GM12878 (cell line): ENCODE measurements at regions not wholly inside any gene's neighbourhood (a gene's known extent, or its start where the extent isn't known, plus 50 kb on each side); places are given as distances from the start of the nearest gene placed in this dataset.

ENCODE experiments used
- ATAC-seq: fragments of 200-7000 bp; cut with Tn5 transposase; 3 replicates; pipeline ENCODE4 v1.9.1; 2020; ENCODE audit warnings: mild to moderate bottlenecking, moderate library complexity
- BruUV-seq: library from RNA; stranded (reverse); fragments of 400-500 nt; replicated peaks from 2 replicates; lab custom pipeline; 2021; lab: Mats Ljungman, UMichigan
- CTCF ChIA-PET: fragments of 300-600 bp; sonication (Branson Sonifier 250); formaldehyde crosslinking; extraction: SDS; loops from one replicate; lab custom pipeline; 2021; ENCODE audit warnings: inconsistent platforms; lab: Yijun Ruan, JAX
- POLR2A ChIA-PET: fragments of 350-600 bp; formaldehyde crosslinking; extraction: SDS; loops from one replicate; lab custom pipeline; 2021; ENCODE audit warnings: inconsistent platforms; lab: Charles Lee
- RAD21 ChIA-PET: fragments of 300-600 bp; sonication (Branson Sonifier 250); formaldehyde crosslinking; loops from one replicate; lab custom pipeline; 2023; ENCODE audit warnings: antibody characterized with exemption; ENCODE audit not compliant: unreplicated experiment; lab: Charles Lee
- SMC1A ChIA-PET: fragments of 300-600 bp; sonication (Branson Sonifier 250); formaldehyde crosslinking; loops from one replicate; lab custom pipeline; 2023; ENCODE audit not compliant: unreplicated experiment, uncharacterized antibody; lab: Charles Lee
- DNase-seq: peaks from one replicate; pipeline ENCODE4 v3.0.0-alpha.2; 2011; ENCODE audit warnings: low read depth, low spot score
- FAIRE-seq: peaks from 3 replicates; lab custom pipeline; 2011; peaks lifted over from hg19 to GRCh38; lab: Jason Lieb, UNC
- H2AFZ ChIP-seq: 2 replicates; pipeline ENCODE4 v1.6.0; 2011; ENCODE audit warnings: low read depth, low read length, control low read depth; ENCODE audit not compliant: control insufficient read depth
- H3K27ac ChIP-seq: 2 replicates; pipeline ENCODE4 v1.5.1; 2011; ENCODE audit warnings: control low read depth; ENCODE audit not compliant: control insufficient read depth, insufficient read depth
- H3K27me3 ChIP-seq, 2 experiments: replicated peaks in 1 of 2; 2 replicates each; pipeline versions ENCODE4 v1.6.0 to v1.6.1; 2011; ENCODE audit warnings: low read length in 1 of 2; ENCODE audit not compliant: control insufficient read depth in 2 of 2, insufficient read depth in 2 of 2
- H3K36me3 ChIP-seq, 2 experiments: 2 replicates each; pipeline ENCODE4 v1.5.1; 2011; ENCODE audit warnings: low read length in 1 of 2; ENCODE audit not compliant: control insufficient read depth in 2 of 2, insufficient read depth in 2 of 2
- H3K4me1 ChIP-seq: 2 replicates; pipeline ENCODE4 v1.6.1; 2011; ENCODE audit warnings: mild to moderate bottlenecking, low read length, moderate library complexity, mixed read lengths; ENCODE audit not compliant: control insufficient read depth, insufficient read depth
- H3K4me2 ChIP-seq: 2 replicates; pipeline ENCODE4 v1.6.0; 2011; ENCODE audit warnings: control low read depth; ENCODE audit not compliant: control insufficient read depth, insufficient read depth
- H3K4me3 ChIP-seq: fragments of 200-600 bp; sonication (generic); 2 replicates; pipeline ENCODE4 v1.5.1; 2016
- H3K79me2 ChIP-seq: 2 replicates; pipeline ENCODE4 v1.6.0; 2011; ENCODE audit warnings: low read length; ENCODE audit not compliant: control insufficient read depth, insufficient read depth
- H3K9ac ChIP-seq: 2 replicates; pipeline ENCODE4 v1.8.0; 2011; ENCODE audit warnings: low read length, control low read depth, mixed read lengths; ENCODE audit not compliant: control insufficient read depth, insufficient read depth
- H3K9me3 ChIP-seq: replicated peaks from 3 replicates; pipeline ENCODE4 v1.5.1; 2011; ENCODE audit warnings: mild to moderate bottlenecking, low read length; ENCODE audit not compliant: control insufficient read depth, insufficient read depth
- H4K20me1 ChIP-seq: 2 replicates; pipeline ENCODE4 v1.6.0; 2011; ENCODE audit not compliant: control insufficient read depth, insufficient read depth
- ASH2L ChIP-seq: fragments of 300-600, 200-600 bp; sonication (generic); IDR thresholded peaks from 2 replicates; pipeline ENCODE4 v1.6.1; 2017; ENCODE audit warnings: low read depth, mild to moderate bottlenecking, borderline replicate concordance
- ATF3 ChIP-seq: IDR thresholded peaks from 2 replicates; pipeline ENCODE4 v1.6.1; 2011; ENCODE audit warnings: low read depth, mild to moderate bottlenecking, low read length, moderate library complexity, borderline replicate concordance; ENCODE audit errors: extremely low read depth
- CEBPB ChIP-seq, 2 experiments: fragments of 150-350 bp in 1 of 2; IDR thresholded peaks; 2 replicates each; pipeline ENCODE4 v1.6.1; 2012 to 2014; ENCODE audit warnings: low read depth in 2 of 2, low read length in 2 of 2, borderline replicate concordance in 1 of 2, inconsistent platforms in 1 of 2
- CREM ChIP-seq: IDR thresholded peaks from 2 replicates; pipeline ENCODE4 v1.6.1; 2014; ENCODE audit warnings: antibody characterized with exemption, low read depth
- DPF2 ChIP-seq: fragments of 450-650 bp; IDR thresholded peaks from 2 replicates; pipeline ENCODE4 v1.6.1; 2017; ENCODE audit warnings: mild to moderate bottlenecking
- E2F4 ChIP-seq: IDR thresholded peaks from 2 replicates; pipeline ENCODE4 v1.6.1; 2012; ENCODE audit warnings: low read depth, low read length, improper control_type of control experiment
- E2F8 ChIP-seq: fragments of 450-650 bp; IDR thresholded peaks from 2 replicates; pipeline ENCODE4 v1.6.1; 2018; ENCODE audit warnings: mild to moderate bottlenecking, low read depth, moderate library complexity; ENCODE audit not compliant: partially characterized antibody
- EZH2 ChIP-seq: IDR thresholded peaks from 2 replicates; pipeline ENCODE4 v1.6.1; 2012; ENCODE audit warnings: low read depth, mild to moderate bottlenecking, control low read depth, inconsistent platforms, low read length, borderline replicate concordance; ENCODE audit not compliant: control insufficient read depth
- GABPA ChIP-seq: IDR thresholded peaks from 2 replicates; pipeline ENCODE4 v1.6.1; 2014; ENCODE audit warnings: antibody characterized with exemption, low read depth, mild to moderate bottlenecking, inconsistent platforms
- HDGF ChIP-seq: fragments of 450-650 bp; IDR thresholded peaks from 2 replicates; pipeline ENCODE4 v1.6.1; 2016; ENCODE audit warnings: antibody characterized with exemption
- IKZF1 ChIP-seq: fragments of 450-650 bp; conservative IDR thresholded peaks from 2 replicates; pipeline ENCODE4 v1.6.1; 2017; ENCODE audit warnings: antibody characterized with exemption, mild to moderate bottlenecking
- LARP7 ChIP-seq: fragments of 450-650 bp; IDR thresholded peaks from 2 replicates; pipeline ENCODE4 v1.6.1; 2017; ENCODE audit warnings: mild to moderate bottlenecking
- RB1 ChIP-seq: fragments of 450-650 bp; formaldehyde crosslinking; IDR thresholded peaks from 2 replicates; pipeline ENCODE4 v1.6.1; 2017; ENCODE audit warnings: mild to moderate bottlenecking, borderline replicate concordance
- RCOR1 ChIP-seq: conservative IDR thresholded peaks from 2 replicates; pipeline ENCODE4 v1.6.1; 2012; ENCODE audit warnings: low read depth, low read length, improper control_type of control experiment
- SMARCA5 ChIP-seq: fragments of 450-650 bp; IDR thresholded peaks from 2 replicates; pipeline ENCODE4 v1.6.1; 2017; ENCODE audit warnings: mild to moderate bottlenecking
- TCF3 ChIP-seq: IDR thresholded peaks from 2 replicates; pipeline ENCODE4 v1.6.1; 2012; ENCODE audit warnings: low read depth, mild to moderate bottlenecking, low read length, borderline replicate concordance; ENCODE audit not compliant: insufficient read depth
- ZNF274 ChIP-seq: IDR thresholded peaks from one replicate; pipeline ENCODE4 v1.8.0; 2011; ENCODE audit not compliant: insufficient read length, insufficient read depth
- WGBS: methylation state at CpG from one replicate; pipeline ENCODE4 v1.1.6; 2016; ENCODE audit warnings: low lambda C conversion rate; ENCODE audit not compliant: insufficient replicate concordance, insufficient coverage; ENCODE audit errors: missing lambda C conversion rate; 5-methylcytosine and 5-hydroxymethylcytosine counted together
- in situ Hi-C: fragments of 300-500 bp; cut with MboI; formaldehyde crosslinking; loops from 9 replicates; pipeline ENCODE4 v1.14.3; 2018; ENCODE audit warnings: mixed read lengths
- intact Hi-C: fragments of 100-400 bp; cut with micrococcal nuclease; formaldehyde crosslinking; loops from one replicate; pipeline ENCODE4 v1.14.2; 2022; ENCODE audit not compliant: unreplicated experiment

GRCh38 chr7:65250697-65251395 is 122.8 kb upstream of the ZNF92 start:
- POLR2A ChIA-PET: no interaction called here
- no peak for FAIRE-seq

More at GRCh38 chr7:65250697-65251395, 122.8 kb upstream of the ZNF92 start:
- no peaks in the 10 kb centered on the region for H3K4me1 ChIP-seq
- no peaks in the 10 kb centered on the region for H3K36me3 ChIP-seq
- no peaks in the 10 kb centered on the region for H3K9me3 ChIP-seq
- ATAC-seq: no peak
- no peaks in the 10 kb centered on the region for H3K79me2 ChIP-seq
- no peaks in the 10 kb centered on the region for H3K27me3 ChIP-seq
- in situ Hi-C loops (no loop called here), intact Hi-C loops (no loop called here)
- H3K4me3 ChIP-seq: no peak overlapping the region
- ChIA-PET SMC1A (interaction anchor here (0.8 to 1.3 kb wide), 2 partner anchors 50 to 57 kb away, joined by 3 to 4 read pairs; no protein-coding TSS in a partner anchor), RAD21 (interaction anchor here (1.3 kb wide), 1 partner anchor 57 kb away, joined by 3 read pairs; no protein-coding TSS in a partner anchor), CTCF (interaction anchor here (2.6 kb wide), 1 partner anchor 57 kb away, joined by 10 read pairs; no protein-coding TSS in a partner anchor)
- H4K20me1 ChIP-seq: no peaks in the 10 kb centered on the region
- H3K9ac ChIP-seq: no peak overlapping the region
- no peak for DNase-seq
- H2AFZ ChIP-seq: no peak overlapping the region
- no TSS peak for BruUV-seq
- H3K27ac ChIP-seq: no peak overlapping the region
- whole genome bisulfite sequencing: 88% methylated on average over 18 of the region's 18 CpGs
- no peak overlapping the region for H3K4me2 ChIP-seq
- TF ChIP-seq LARP7 (no peak), ATF3 (no peak), CREM (no peak), RB1 (no peak), E2F8 (no peak), GABPA (no peak), ASH2L (no peak), IKZF1 (no peak), DPF2 (no peak), RCOR1 (no peak), CEBPB (IDR thresholded peaks at IDR 0.05; ENCODE audit: borderline replicate concordance in 1 of 2, low read depth in 2 of 2, low read length in 2 of 2) (no peak), EZH2 (no peak), SMARCA5 (no peak), HDGF (no peak), ZNF274 (no peak), E2F4 (no peak), TCF3 (no peak)
